GM19468 (cell line): ENCODE measurements at regions not wholly inside any gene's neighbourhood (a gene's known extent, or its start where the extent isn't known, plus 50 kb on each side); places are given as distances from the start of the nearest gene placed in this dataset.

Experiments used
- ATAC-seq: cut with Tn5 transposase; IDR thresholded peaks from one replicate; pipeline ENCODE4 v1.9.1; 2021; ENCODE audit warnings: mild to moderate bottlenecking, moderate library complexity, moderate number of reproducible peaks; ENCODE audit not compliant: unreplicated experiment; ENCODE audit errors: extremely low read depth

DNA sequence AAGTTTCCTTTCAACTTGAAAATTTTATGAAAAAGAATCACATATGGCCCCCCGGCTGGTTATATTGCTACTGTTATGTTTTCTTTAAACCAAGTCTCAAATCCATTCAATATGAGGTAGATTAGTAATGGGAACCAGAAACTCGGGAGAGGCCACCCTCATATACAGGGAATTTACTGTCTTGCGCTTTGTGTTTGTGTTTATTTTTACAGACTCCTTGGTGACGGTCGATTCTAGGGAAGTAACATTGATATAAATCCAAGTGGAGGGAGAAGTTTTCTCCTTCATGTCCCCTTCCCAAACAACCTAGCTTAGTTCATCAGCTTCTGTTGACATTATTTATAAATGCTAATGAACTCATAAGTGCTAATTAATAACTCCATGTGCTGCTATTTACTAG is 163.5 kb upstream of the LMO4 start:
- ATAC-seq: no peak

GRCh38 chr1:87167157-87167789 is 161.4 kb upstream of the LMO4 start:
- ATAC-seq: no peak

- no peak for ATAC-seq
Observed at GRCh38 chr1:87167848-87168525, 160.7 kb upstream of the LMO4 start.

GRCh38 chr1:87169263-87169910 is 159.3 kb upstream of the LMO4 start:
- ATAC-seq: no peak

DNA sequence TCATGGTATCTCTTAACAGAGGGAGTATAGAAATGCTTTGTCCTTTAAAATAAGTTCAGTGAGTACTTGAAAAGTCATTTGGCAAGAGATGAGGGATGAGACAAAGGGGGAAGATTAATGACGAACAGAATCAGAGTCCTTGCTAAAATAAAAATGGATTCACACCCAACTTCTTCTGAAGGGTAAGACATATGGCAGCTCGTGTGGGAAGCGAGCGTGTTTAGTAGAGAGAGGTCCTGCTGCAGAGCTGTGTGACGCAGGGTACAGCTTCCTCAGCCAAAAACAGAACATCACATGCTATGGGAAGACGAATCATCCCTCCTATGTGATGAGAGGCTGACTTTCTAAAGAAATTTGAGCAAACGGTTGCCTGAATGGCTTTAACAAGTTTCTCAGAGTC is 158.5 kb upstream of the LMO4 start:
- ATAC-seq: no peak

- no peak for ATAC-seq
Observed at GRCh38 chr1:87170931-87171598, 157.6 kb upstream of the LMO4 start.

GRCh38 chr1:87173231-87173630 is 155.4 kb upstream of the LMO4 start:
- ATAC-seq: no peak

DNA sequence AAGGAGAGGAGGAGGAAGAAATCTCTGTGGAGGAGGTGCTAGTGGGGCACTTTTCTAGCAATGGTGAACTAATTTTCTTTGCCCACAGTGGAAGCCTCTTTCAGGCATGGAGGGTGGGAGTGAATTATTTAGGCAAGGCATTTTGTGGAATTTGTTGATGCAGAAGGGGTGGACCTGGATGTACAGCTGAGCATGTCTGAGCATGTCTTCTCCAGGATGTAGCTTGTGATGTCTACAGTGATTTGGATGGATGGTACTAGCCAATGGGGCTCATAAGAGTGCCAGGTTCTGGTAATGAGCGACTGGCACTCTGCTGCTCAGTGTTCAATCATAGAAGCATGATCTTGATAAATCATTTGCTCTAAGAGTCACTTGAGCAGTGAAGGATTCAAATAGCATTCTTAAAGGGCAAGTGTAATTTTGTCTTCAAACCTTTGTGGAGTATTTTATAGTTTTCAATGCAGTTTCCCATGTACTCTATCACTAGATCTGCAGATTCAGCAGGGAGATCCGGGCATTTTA is 153.9 kb upstream of the LMO4 start:
- no peak for ATAC-seq

DNA sequence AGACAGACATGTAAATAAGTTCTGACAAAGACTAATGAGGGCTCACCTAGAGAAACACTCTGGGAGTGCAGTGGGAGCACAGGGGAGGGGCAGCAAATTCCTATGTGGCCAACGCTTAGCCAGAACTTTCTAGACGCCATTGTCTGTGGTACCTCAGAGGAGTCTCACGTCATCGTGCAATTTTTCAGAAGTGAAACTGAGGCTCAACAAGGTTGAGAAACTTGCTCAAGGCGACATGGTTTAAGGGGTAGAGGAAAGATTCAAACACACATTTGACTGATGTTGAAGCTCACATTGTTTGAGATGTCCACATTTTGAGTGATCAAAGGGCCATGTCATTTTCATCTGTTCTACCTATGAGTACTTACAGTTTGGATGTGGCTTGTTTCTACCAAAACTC is 152.6 kb upstream of the LMO4 start:
- no peak for ATAC-seq

DNA sequence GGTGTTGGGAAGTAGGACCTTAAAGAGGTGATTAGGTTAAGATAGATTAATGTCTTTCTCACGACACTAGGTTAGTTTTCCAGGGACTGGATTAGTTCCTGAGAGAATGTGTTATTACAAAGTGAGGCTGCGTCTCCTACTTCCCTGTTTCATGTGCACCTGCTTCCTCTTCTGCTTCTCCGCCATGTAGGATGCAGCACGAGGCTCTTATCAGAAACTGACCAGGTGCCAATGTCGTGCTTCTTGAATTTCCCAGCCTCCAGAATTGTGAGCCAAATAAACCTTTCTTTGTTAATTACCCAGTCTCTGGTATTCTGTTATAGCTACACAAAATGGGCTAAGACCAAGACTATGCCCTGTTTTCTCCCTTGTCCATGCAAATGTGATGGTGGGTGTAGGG is 152.2 kb upstream of the LMO4 start:
- no peak for ATAC-seq

DNA sequence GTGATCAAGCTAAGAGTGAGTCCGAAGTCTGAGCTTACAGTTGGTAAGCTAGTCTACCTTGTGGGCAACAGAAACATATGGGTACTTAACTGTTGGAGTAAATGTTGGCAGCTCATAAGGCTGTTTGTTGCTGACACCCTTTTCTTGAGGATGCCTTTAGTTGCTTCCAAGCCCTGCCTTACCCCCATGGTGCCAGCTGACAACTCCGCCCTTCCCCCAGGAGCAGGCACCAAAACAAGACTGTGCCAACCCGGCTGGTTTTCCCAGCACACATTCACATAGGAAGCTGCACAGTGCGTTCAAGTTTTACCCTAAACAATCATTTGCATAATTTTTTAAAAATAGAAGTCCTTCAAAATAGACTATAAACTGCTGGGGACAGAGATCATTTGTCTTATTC is 150.2 kb upstream of the LMO4 start:
- ATAC-seq: no peak

DNA sequence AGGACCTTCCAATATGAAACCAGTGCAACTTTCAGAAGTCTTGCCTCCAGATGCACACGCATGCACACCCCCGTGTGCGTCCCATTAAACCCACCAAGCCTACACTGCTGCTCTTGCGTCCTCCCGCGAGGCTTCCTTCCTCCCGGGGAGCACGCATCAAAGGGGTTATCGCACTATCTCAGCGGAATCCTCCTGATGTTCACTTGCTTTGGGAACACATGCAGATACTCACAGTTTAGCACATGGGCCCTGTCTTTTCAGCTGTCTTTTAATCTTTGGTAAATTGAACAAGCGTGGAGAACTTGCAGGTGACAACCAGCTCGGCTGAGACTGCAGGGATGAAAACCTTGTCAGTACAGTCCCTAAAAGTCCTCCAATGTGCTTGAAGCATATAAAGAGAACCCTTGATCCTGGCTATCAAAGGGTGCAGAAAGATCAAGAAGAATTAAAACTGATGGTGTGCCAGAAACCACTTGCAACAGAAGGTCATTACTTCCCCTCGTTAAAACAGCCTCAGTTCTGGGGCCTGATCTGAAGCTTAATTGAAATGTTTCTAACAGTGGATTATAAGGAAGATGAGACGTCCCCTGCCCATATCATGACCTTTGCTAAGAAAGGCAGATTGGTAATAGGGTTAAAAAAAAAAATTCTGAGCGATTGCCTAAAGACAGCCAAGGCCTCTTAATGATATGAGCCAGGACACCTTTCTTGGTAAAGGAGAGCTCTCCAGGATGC is 149.4 kb upstream of the LMO4 start:
- ATAC-seq: no peak

GRCh38 chr1:87179851-87180519 is 148.7 kb upstream of the LMO4 start:
- ATAC-seq: no peak

DNA sequence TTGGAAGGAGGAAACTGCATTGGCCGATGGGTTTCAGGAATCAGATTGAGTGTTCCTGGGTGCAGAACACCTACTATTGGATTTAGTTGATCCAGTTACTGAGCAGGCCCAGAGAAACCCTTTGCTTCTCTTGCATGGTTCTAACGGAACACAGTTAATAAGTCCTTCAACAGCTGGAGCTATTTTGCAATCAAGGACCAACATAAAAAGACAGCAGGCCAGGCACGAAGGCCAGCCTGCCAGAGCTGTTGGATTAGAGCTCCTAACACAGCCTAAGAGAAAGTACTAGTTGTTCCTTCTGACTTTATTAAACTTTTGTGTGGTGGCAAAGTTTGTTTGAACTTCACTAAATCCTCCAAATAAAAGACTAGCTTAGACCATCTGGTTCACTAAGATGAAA is 148.0 kb upstream of the LMO4 start:
- ATAC-seq: no peak

GRCh38 chr1:87182611-87183010 is 146.1 kb upstream of the LMO4 start:
- ATAC-seq: no peak

- no peak for ATAC-seq
Observed at GRCh38 chr1:87185077-87185476, 143.6 kb upstream of the LMO4 start.

DNA sequence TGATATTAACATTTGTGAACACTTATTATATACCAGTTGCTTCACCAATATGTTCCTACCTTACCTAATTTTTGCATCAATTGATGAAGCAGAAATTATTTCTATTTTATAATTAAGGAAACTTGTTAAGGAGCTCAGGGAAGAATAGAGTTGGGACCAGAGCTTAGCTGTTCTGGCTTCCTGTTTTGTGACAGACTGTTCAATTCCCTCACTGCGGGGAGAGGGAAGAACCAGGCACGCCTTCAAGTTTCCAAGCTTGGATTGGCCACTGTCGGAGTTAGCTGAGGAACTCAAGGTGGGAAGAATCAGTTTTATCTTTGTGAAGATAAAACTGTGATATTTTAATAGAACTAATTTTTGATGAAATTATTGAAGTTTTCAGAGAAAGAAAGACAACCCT is 142.3 kb upstream of the LMO4 start:
- ATAC-seq: no peak

- no peak for ATAC-seq
Observed at GRCh38 chr1:87188640-87189039, 140.0 kb upstream of the LMO4 start.

GRCh38 chr1:87190402-87190801 is 138.3 kb upstream of the LMO4 start:
- ATAC-seq: no peak

GRCh38 chr1:87191646-87192045 is 137.0 kb upstream of the LMO4 start:
- ATAC-seq: no peak
